Activated gamma-delta T cell (primary cell): ENCODE measurements at regions not wholly inside any gene's neighbourhood (a gene's known extent, or its start where the extent isn't known, plus 50 kb on each side); places are given as distances from the start of the nearest gene placed in this dataset.

Experiments
- DNase-seq: peaks from one replicate; lab custom pipeline; 2025; lab: John Stamatoyannopoulos, UW

GRCh38 chr2:65536596-65536995 lies 104.2 kb upstream of the SPRED2 start:
- DNase-seq = no peak

GRCh38 chr2:65532937-65533336 lies 100.5 kb upstream of the SPRED2 start:
- DNase-seq = no peak

GRCh38 chr2:65532326-65532725 lies 99.9 kb upstream of the SPRED2 start:
- DNase-seq = no peak

GRCh38 chr2:65530547-65531320 lies 98.3 kb upstream of the SPRED2 start:
- DNase-seq = no peak

GRCh38 chr2:65529419-65529818 lies 97.0 kb upstream of the SPRED2 start:
- DNase-seq = no peak

- DNase-seq = no peak
Measured at GRCh38 chr2:65528241-65528574, 95.8 kb upstream of the SPRED2 start.

- DNase-seq = no peak
Measured at GRCh38 chr2:65527451-65528240, 95.2 kb upstream of the SPRED2 start.

- no peak for DNase-seq
Measured at GRCh38 chr2:65525616-65526231, 93.3 kb upstream of the SPRED2 start.

GRCh38 chr2:65522922-65523321 lies 90.5 kb upstream of the SPRED2 start:
- DNase-seq = no peak

- no peak for DNase-seq
Measured at GRCh38 chr2:65518751-65519150, 86.4 kb upstream of the SPRED2 start.

GRCh38 chr2:65514555-65515195 lies 82.3 kb upstream of the SPRED2 start:
- no peak for DNase-seq

GRCh38 chr2:65512783-65513182 lies 80.4 kb upstream of the SPRED2 start:
- no peak for DNase-seq

- no peak for DNase-seq
Measured at GRCh38 chr2:65511306-65511705, 78.9 kb upstream of the SPRED2 start.

- DNase-seq = no peak
Measured at GRCh38 chr2:65508225-65508624, 75.8 kb upstream of the SPRED2 start.

GRCh38 chr2:65507102-65508069 lies 75.0 kb upstream of the SPRED2 start:
- DNase-seq = no peak

GRCh38 chr2:65504814-65505697 lies 72.7 kb upstream of the SPRED2 start:
- no peak for DNase-seq

GRCh38 chr2:65504201-65504600 lies 71.8 kb upstream of the SPRED2 start:
- DNase-seq = no peak

- DNase-seq = no peak
Measured at GRCh38 chr2:65503746-65504145, 71.3 kb upstream of the SPRED2 start.

GRCh38 chr2:65501836-65502235 lies 69.4 kb upstream of the SPRED2 start:
- DNase-seq = no peak

- DNase-seq = no peak
Measured at GRCh38 chr2:65501074-65501473, 68.7 kb upstream of the SPRED2 start.
